Kidney (tissue), 13 donors: ENCODE measurements at regions not wholly inside any gene's neighbourhood (a gene's known extent, or its start where the extent isn't known, plus 50 kb on each side); places are given as distances from the start of the nearest gene placed in this dataset.

ENCODE experiments used
- DNase-seq, 5 donors: peaks; one replicate each; pipeline ENCODE4 v3.0.0-alpha.2; 2013 to 2020
- FAIRE-seq: peaks from 2 replicates; lab custom pipeline; 2012; peaks lifted over from hg19 to GRCh38; lab: Jason Lieb, UNC
- H3K27ac ChIP-seq, 2 donors: one replicate each; pipeline ENCODE4 v1.7.0; 2013; ENCODE audit warnings: low read depth in 2 of 2, low read length in 2 of 2, inconsistent platforms in 1 of 2
- H3K27me3 ChIP-seq: one replicate; pipeline ENCODE4 v1.7.1; 2013; ENCODE audit warnings: low read length, inconsistent platforms; ENCODE audit not compliant: control insufficient read depth, insufficient read depth
- H3K36me3 ChIP-seq, 3 donors: one replicate each; pipeline versions ENCODE4 v1.7.0 to v1.7.1; 2013; ENCODE audit warnings: low read length in 3 of 3, control low read depth in 1 of 3, inconsistent platforms in 1 of 3; ENCODE audit not compliant: insufficient read depth in 3 of 3, control insufficient read depth in 2 of 3
- H3K4me1 ChIP-seq, 3 donors: one replicate each; pipeline versions ENCODE4 v1.7.0 to v1.7.1; 2013; ENCODE audit warnings: low read length in 3 of 3, inconsistent platforms in 1 of 3, low read depth in 1 of 3; ENCODE audit not compliant: control insufficient read depth in 2 of 3, insufficient read depth in 2 of 3
- H3K4me3 ChIP-seq, 3 donors: one replicate each; pipeline versions ENCODE4 v1.7.0 to v1.8.1; 2013; ENCODE audit warnings: low read length in 3 of 3, control low read depth in 1 of 3, inconsistent platforms in 1 of 3
- H3K9ac ChIP-seq, 3 donors: one replicate each; pipeline versions ENCODE4 v1.7.0 to v1.7.1; 2013; ENCODE audit warnings: low read length in 3 of 3, control low read depth in 1 of 3, inconsistent platforms in 1 of 3
- H3K9me3 ChIP-seq, 3 donors: one replicate each; pipeline versions ENCODE4 v1.7.0 to v1.7.1; 2013; ENCODE audit warnings: low read length in 3 of 3, control low read depth in 1 of 3, inconsistent platforms in 1 of 3; ENCODE audit not compliant: control insufficient read depth in 2 of 3, insufficient read depth in 1 of 3
- CTCF ChIP-seq: IDR thresholded peaks from 3 replicates; pipeline ENCODE4 v1.5.1; 2012; ENCODE audit warnings: mild to moderate bottlenecking, moderate library complexity, borderline replicate concordance; ENCODE audit not compliant: insufficient read depth; ENCODE audit errors: extremely low read depth
- intact Hi-C: fragments of 100-400 bp; cut with DNase I; formaldehyde crosslinking; loops from one replicate; pipeline ENCODE4 v1.11.1; 2022
- donor health status: control.
- donor health status: control.
- donor health status: control.
- donor health status: control.
- donor health status: control.
- donor health status: DM: yes; HTN: yes; CAD: no.
- donor health status: Normal renal cell carcinoma (clear cell type).

GRCh38 chr10:5268743-5269142, 72.1 kb downstream of the AKR1C4 start:
- FAIRE-seq: no peak
- no peaks in the 10 kb centered on the region for H3K27me3 ChIP-seq
- no peaks in the 10 kb centered on the region for H3K4me1 ChIP-seq
- H3K27ac ChIP-seq: no peak overlapping the region
- no peak overlapping the region for H3K4me3 ChIP-seq
- peaks cover 0 to 11% (median 0%) of the 10 kb centered on the region in 3 donors for H3K9me3 ChIP-seq
- H3K9ac ChIP-seq: no peak overlapping the region
- no peaks in the 10 kb centered on the region for H3K36me3 ChIP-seq
- DNase-seq: no peak
- TF ChIP-seq CTCF: no peak
- intact Hi-C loops: no loop called here

- Histone ChIP-seq H3K4me1 (no peaks in the 10 kb centered on the region), H3K9ac (no peak overlapping the region), H3K36me3 (no peaks in the 10 kb centered on the region), H3K27me3 (no peaks in the 10 kb centered on the region), H3K9me3 (peaks cover 0 to 4% (median 0%) of the 10 kb centered on the region in 3 donors), H3K4me3 (no peak overlapping the region), H3K27ac (no peak overlapping the region)
- no peak for TF ChIP-seq CTCF
- no peak for DNase-seq
- no peak for FAIRE-seq
- intact Hi-C loops: no loop called here
Measured at GRCh38 chr10:5269791-5270190, 73.2 kb downstream of the AKR1C4 start.

GRCh38 chr10:5271526-5271925, 74.9 kb downstream of the AKR1C4 start:
- H3K9me3 ChIP-seq: peaks cover 0 to under 1% (median 0%) of the 10 kb centered on the region in 3 donors
- FAIRE-seq: no peak
- no peak for DNase-seq
- intact Hi-C loops: no loop called here
- H3K4me1 ChIP-seq: no peaks in the 10 kb centered on the region
- no peak overlapping the region for H3K4me3 ChIP-seq
- no peak overlapping the region for H3K9ac ChIP-seq
- H3K27ac ChIP-seq: no peak overlapping the region
- H3K36me3 ChIP-seq: no peaks in the 10 kb centered on the region
- H3K27me3 ChIP-seq: no peaks in the 10 kb centered on the region
- no peak for TF ChIP-seq CTCF
